HG03565 (cell line): ENCODE measurements at regions not wholly inside any gene's neighbourhood (a gene's known extent, or its start where the extent isn't known, plus 50 kb on each side); places are given as distances from the start of the nearest gene placed in this dataset.
A peak's percentile ranks its signal among the peaks of the same experiment; 100 is the strongest.

Experiments
- ATAC-seq: cut with Tn5 transposase; IDR thresholded peaks from one replicate; pipeline ENCODE4 v1.9.1; 2021; ENCODE audit warnings: mild to moderate bottlenecking, moderate library complexity; ENCODE audit not compliant: unreplicated experiment

DNA sequence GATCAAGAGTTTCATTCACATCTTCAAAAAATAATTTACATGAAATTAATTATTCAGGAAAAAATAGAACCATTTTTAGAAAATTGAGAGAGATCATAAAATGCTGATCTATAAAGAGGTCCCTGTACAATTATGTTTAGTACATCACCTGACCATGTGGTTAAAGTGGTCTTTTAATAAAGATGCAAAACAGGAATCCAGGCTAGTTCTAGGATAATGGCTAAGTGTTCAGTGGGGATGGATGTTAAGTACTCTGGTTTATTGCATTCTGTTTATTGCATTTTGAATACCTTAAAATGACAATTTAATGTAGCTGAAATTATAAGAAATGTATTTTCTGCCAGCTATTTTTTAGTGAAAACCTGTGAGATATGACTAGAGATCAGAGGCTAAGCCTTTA, 72.0 kb upstream of the SMC2 start:
- ATAC-seq, result no peak

DNA sequence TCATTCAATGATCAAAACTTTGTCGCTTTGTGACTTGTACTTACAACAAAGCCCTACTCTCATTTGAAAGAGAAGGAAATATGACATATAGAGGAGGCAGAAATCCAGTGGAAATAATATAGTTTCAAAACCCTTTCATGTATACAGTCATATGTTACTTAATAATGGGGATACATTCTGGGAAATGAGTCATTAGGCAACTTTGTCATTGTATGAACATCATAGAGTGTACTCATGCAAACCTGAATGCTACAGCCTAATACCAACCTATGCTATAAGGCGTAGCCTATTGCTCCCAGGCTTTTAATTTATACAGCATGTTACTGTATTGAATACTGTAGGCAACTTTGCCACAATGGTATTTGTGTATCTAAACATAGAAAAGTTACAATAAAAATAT, 69.0 kb upstream of the SMC2 start:
- ATAC-seq, result peak; percentile 27

DNA sequence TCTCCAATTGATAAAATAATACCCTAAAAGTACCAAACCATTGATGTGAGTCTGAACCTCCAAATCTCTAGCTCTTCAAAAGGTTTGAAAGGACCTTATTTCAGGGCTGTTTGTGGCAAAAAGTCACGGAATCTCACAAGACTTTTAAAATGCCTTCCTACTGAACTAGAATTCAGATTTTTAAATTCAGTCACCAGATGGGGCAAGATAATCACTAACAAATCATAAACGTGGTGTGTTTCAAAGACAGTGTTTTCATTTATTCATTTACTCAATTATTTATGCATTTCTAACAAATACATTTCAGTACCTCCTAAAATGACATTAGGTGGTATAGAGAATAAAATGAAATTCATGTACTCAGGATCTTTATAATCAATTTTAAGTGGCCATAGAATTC, 68.2 kb upstream of the SMC2 start:
- no peak for ATAC-seq

DNA sequence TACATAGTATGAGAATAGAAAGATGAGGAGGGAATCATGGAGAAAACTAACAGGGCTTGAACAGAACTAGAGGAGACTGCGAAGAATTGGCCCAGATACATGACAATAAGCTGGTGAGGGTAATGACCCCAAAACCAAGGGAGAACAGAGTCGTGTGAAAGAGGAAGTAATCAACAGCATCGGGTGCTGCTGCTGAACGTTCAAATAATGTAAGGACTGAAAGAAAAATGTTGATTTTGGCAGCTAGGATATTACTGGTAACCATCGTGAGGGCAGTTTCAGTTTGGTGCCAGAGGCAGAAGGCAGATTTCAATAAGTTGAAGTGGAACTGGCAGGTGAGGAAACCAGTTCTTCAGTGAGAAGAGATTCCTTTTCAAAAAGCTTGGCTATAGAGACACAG, 66.8 kb upstream of the SMC2 start:
- peak; percentile 33 for ATAC-seq

DNA sequence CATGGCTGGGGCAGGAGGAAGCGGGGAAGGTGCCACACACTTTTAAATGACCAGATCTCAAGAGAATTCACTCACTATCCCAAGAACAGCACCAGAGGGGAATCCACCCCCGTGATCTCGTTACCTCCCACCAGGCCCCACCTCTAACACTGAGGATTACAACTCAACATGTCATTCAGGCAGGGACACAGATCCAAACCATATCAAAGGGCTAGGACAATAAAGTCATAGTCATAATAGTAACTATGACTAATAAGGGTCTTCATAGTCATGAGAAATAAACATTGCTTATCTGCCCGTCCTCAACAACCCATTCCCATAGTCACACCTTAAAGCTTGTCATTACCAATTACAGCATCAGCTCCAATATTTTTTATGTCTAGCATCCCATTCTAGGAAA, 65.3 kb upstream of the SMC2 start:
- peak; percentile 79 for ATAC-seq
